ENCODE measurements at regions not wholly inside any gene's neighbourhood (a gene's known extent, or its start where the extent isn't known, plus 50 kb on each side); places are given as distances from the start of the nearest gene placed in this dataset.

DNA sequence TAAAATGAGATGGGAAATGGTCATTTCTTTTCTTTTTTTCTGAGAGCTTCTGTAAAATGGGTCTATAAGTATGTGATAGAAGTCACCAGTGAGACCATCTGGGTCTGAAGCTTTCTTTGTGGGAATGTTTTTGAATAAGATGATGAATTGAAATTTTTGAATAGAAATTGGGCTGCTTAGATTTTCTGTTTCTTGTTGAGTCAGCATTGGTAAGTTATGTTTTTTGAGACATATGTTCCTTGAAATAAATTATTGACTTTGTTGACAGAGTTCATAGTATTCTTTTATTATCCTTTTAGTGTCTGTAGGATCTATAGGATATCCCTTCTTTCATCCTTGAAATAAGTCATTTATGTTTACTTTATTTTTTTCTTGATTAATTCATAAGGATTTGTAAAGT, 208.1 kb downstream of the OPA1 start:
- DNase-seq (ENCODE audit: low spot score), result no peak
- no peak for ATAC-seq (ENCODE audit: low FRiP score)
- TF ChIP-seq, protein P1, sequence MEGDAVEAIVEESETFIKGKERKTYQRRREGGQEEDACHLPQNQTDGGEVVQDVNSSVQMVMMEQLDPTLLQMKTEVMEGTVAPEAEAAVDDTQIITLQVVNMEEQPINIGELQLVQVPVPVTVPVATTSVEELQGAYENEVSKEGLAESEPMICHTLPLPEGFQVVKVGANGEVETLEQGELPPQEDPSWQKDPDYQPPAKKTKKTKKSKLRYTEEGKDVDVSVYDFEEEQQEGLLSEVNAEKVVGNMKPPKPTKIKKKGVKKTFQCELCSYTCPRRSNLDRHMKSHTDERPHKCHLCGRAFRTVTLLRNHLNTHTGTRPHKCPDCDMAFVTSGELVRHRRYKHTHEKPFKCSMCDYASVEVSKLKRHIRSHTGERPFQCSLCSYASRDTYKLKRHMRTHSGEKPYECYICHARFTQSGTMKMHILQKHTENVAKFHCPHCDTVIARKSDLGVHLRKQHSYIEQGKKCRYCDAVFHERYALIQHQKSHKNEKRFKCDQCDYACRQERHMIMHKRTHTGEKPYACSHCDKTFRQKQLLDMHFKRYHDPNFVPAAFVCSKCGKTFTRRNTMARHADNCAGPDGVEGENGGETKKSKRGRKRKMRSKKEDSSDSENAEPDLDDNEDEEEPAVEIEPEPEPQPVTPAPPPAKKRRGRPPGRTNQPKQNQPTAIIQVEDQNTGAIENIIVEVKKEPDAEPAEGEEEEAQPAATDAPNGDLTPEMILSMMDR (IDR thresholded peaks at IDR 0.05), result no peak

DNA sequence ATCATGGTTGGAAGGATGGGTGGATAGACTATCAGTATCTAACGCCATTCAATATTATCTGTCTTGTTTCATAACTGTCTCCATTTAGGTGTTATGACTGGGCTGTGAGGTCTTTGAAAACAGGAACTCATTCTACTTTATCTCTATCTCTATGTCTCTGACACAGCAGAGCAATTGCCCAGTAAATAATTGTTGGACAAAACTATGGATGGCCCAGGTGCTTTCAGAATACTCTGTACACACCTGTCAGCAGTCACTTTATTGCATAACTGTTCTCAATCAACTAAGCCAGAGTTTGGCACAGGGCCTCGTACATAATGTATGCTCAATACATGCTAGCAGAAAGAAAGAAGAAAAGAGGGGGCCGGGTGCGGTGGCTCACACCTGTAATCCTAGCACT, 210.3 kb downstream of the OPA1 start:
- ATAC-seq (ENCODE audit: low FRiP score) (no peak), DNase-seq (ENCODE audit: low spot score) (no peak)
- TF ChIP-seq, protein P1 (IDR thresholded peaks at IDR 0.05), result no peak

DNA sequence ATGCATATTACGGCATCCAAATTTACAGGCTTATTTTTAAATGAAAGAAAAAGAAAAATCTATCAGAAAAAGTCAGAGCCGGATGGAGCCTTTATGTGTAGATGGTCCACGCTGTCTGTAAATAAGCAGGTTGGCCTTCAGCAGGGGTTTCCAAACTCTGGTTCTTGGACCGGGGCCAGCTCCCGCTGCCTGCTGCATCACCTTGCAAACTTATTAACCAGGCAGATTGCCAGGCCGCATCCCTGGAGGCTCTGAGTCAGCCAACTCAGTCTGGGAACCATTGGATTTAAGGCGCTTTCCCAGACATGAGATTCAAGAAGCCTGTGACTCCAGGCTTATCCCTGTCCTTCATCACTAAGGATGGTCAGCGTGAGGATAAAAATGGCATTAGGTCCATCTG, 212.4 kb downstream of the OPA1 start:
- TF ChIP-seq, protein P1 (IDR thresholded peaks at IDR 0.05), result no peak
- DNase-seq (ENCODE audit: low spot score) (peak; percentile 79), ATAC-seq (ENCODE audit: low FRiP score) (peak; percentile 75)

DNA sequence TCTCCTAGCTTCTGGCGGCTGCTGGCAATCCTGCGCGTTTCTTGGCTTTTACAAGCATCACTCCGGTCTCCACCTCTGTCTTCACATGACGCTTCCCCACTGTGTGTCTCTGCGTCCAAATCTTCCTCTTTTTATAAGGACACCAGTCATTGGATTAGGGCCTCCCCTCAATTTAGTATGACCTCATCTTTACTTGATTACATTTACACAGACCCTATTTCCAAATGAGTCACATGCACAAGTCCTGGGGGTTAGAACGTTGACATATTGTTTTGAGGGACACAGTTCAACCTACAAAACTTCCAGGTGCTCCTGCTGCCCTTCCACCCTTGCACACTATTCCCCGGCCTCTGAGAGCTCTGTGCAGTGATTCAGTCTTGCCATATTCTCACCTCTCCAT, 215.3 kb downstream of the OPA1 start:
- ATAC-seq (ENCODE audit: low FRiP score) (no peak), DNase-seq (ENCODE audit: low spot score) (no peak)
- TF ChIP-seq, protein P1 (IDR thresholded peaks at IDR 0.05), result no peak

DNA sequence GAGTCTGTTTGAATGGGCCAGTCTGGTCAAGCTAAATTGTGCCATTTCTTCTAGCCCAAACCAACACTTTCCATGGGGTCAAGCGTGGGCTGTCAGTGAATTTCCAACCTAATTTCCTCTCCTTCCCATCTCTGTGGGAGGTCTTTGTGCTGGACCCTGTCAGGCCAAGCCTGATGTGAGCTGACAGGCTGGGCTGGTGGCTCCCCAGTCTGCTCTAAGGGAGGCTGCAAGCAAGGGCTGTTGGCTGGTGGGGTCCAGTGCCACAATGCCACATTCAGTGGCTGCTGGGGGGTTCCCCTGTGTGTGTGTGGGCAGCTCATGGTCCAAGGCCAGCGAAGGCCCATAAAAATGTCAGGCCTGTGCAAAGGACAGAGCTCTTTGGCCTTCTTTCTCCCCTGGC, 216.1 kb downstream of the OPA1 start:
- ATAC-seq (ENCODE audit: low FRiP score), result no peak
- TF ChIP-seq, protein P1 (IDR thresholded peaks at IDR 0.05), result no peak
- DNase-seq (ENCODE audit: low spot score), result no peak

DNA sequence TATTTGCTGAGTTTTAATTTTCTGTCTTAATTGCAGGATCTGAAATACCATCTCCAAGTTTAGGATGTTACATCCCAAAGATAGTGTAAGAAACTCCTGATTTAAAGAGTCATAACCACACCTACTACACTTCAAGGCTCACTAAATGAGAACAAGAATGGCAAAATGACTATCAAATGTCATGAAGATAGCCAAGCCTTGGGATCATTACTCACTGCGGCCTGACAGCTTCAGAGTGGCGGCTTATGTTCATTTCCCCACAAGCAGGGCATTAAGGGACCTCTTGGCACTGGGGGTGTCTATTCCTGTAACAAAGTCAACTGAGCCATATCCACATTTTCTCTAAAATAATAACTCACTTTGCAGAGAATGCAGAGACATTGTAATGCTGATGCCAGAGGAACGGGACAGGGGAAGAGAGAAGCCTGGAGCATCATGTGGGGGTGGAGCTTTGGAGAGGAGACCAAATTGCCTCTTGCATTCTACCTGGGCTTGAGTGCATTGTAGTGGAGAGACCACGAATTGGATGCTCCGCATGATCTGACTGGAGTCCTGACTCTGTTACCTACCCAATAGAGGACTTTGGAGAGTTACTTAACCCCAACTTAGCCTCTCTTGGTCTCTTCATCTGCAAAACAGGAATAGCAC, 219.2 kb downstream of the OPA1 start:
- TF ChIP-seq, protein P1 (IDR thresholded peaks at IDR 0.05), result no peak
- no peak for DNase-seq (ENCODE audit: low spot score)

DNA sequence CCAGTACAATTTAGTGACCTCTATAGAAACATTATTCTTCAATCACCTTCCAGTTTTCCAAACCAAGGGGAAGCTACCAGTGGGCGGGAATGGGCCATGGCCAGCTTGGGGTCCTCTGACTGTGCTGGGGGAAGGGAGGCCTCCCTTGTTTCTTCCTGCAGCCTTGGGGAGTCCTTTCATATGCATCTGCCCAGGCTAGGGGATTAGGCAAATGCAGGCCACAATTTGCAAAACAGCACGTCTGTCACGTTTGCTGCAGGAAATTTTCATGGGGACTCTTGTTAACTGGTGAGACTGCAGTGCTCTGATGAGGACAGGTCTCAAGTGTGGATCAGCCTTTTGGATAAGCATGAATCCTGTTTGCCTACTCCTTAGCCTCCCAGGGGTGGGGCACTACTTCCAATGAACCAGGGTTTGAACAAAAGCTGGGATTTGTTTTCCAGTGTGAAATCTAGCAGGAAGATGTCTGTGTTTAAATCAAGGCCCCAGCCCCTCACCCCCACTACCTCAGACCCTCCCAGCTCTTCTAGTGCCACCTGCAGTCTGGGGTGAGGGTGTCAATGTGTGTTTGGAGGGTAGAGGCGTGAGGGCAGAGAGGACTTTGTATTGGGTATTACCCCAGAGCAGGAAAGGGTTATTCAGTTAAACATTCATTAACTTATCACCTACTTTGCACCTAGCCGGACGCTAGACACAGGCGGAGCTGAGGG, 219.9 kb downstream of the OPA1 start:
- ATAC-seq (ENCODE audit: low FRiP score) (no peak), DNase-seq (ENCODE audit: low spot score) (no peak)
- TF ChIP-seq, protein P1 (IDR thresholded peaks at IDR 0.05), result no peak

More for the DNA sequence above, 219.2 kb downstream of the OPA1 start:
- ATAC-seq (ENCODE audit: low FRiP score), result no peak
